GM12875 (cell line): ENCODE measurements at regions not wholly inside any gene's neighbourhood (a gene's known extent, or its start where the extent isn't known, plus 50 kb on each side); places are given as distances from the start of the nearest gene placed in this dataset.
A peak's percentile ranks its signal among the peaks of the same experiment; 100 is the strongest.

Source experiments
- H3K4me3 ChIP-seq: one replicate; pipeline ENCODE4 v1.5.1; 2011; ENCODE audit warnings: low read depth, low read length, control low read depth
- TF ChIP-seq, protein P1 (sequence below): IDR thresholded peaks from 2 replicates; pipeline ENCODE4 v1.5.1; 2011; ENCODE audit warnings: low read depth, mild to moderate bottlenecking, control low read depth, inconsistent platforms, low read length, moderate library complexity, borderline replicate concordance; ENCODE audit not compliant: insufficient read depth

DNA sequence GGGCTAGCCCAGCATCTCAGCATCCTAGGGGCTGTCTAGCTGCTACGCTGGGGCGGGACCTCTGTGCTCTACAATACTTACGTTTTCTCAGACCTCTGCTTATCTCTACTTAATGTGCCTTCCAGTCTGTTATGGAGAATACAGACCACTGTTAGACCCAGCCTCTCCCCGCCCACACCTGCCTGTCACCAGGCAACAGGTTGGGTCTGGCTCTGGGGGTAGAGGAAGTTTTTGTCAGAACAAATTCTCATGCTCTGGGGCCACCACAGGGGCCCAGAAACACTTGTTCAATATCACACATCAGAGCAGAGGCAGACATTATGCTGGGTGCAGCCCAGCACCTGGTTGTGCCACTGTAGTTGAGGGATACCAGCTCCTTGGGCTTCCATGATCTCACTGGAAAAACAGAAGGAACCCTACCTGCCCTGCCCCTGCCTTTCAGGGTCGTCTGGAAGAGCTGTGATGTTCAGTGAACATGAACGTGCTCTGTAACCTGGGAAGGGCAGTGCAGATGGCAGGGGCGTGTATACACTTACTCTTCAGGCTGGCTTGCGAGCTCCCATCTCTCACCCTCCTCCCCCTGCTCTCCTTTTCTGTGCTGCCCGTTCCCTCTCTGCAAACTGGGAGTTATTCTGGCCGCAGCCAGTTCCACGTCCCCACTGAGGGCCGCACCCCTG, 135.2 kb upstream of the PODXL start:
- no peak overlapping the region for H3K4me3 ChIP-seq
- TF ChIP-seq, protein P1, sequence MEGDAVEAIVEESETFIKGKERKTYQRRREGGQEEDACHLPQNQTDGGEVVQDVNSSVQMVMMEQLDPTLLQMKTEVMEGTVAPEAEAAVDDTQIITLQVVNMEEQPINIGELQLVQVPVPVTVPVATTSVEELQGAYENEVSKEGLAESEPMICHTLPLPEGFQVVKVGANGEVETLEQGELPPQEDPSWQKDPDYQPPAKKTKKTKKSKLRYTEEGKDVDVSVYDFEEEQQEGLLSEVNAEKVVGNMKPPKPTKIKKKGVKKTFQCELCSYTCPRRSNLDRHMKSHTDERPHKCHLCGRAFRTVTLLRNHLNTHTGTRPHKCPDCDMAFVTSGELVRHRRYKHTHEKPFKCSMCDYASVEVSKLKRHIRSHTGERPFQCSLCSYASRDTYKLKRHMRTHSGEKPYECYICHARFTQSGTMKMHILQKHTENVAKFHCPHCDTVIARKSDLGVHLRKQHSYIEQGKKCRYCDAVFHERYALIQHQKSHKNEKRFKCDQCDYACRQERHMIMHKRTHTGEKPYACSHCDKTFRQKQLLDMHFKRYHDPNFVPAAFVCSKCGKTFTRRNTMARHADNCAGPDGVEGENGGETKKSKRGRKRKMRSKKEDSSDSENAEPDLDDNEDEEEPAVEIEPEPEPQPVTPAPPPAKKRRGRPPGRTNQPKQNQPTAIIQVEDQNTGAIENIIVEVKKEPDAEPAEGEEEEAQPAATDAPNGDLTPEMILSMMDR: no peak

DNA sequence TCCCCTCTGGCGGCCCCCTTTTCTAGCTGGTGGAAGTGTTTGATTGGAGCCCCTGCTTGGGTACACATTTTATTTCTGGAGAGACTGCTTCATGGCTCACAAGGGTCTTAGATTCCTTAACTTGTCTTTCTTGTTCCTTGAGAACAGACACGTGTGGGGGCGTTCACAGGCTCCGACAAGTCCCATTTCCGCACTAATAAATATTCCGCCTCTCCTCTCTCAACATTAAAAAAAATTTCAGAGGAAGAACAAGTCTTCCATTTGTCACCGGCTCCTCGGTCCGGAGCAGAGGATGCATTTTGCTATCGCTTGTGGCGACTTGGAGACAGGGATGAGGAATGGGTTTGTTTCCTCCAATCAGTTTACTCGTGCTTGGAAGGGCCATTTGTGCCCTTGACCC, 134.0 kb upstream of the PODXL start:
- H3K4me3 ChIP-seq: no peak overlapping the region
- TF ChIP-seq, protein P1: no peak

DNA sequence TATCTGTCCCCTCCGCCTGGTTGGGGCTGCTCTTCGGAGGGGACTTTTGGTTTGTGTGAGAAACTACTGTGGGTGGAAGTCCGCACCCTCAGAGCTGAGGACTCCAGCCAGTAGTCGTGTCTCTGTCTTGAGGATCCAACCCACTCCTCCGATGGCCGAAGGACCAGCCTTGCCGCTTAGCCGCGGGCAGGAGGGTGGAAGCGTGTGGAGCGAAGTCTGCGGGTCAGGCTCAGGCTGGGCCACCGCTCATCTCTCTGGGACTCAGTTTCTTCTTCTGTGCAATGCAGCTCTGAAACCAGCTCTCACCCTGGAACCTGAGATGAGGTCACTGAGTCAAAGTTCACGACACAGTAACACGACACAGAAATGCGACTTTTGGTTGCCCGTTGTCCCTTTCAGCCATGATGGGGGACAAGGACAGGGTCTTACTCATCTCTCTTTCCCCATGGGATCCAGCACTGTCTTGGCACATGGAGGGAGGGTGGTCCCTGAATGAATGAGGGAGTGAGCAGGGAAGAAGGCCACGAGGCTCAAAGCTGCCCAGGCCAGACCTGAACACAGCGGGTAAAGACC, 133.3 kb upstream of the PODXL start:
- H3K4me3 ChIP-seq: no peak overlapping the region
- TF ChIP-seq, protein P1: no peak

DNA sequence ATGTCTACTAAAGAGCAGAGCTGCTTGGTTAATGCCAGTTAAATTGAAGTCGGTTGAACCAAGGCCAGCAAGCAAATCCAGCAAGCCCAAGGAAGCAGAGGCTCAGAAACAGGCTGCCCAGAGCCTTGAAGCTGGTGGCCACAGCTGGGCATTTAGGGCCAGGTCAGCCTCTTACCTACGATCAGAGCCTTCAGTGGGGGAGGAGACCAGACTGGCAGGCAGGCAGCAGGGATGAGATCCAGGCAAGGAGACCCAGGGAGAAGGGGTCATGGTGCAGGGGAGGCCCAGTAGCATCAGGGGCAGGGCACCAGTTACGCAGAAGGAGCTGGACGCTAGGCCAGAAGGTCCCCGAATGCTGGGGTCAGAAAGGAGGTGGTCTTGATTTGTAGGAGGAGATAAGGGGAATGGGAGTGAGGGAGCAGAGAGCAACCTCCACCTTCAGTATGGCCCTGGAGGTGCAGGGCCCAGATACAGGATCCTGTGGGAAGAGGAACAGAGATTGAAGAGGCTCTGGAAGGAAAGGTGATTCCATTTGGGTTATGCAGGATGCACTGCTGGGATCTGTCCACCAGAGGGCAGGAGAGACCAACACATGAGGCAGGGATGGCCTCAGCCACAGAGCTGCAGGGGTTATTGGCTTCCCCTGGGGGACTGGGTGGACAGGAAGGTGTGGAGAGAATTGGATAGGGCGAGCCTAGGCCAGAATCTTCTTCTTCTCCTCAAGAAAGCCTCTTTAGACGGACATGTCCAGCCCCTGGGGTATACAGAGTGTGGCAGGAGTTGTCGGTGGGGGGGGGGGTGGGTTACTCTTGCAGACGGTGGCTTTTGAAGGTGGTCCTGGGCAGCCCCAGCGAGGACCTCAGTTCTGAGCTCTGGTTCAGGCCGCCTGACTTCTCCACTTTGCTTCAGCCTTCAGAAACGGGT, 132.6 kb upstream of the PODXL start:
- TF ChIP-seq, protein P1: peak; percentile 95
- no peak overlapping the region for H3K4me3 ChIP-seq

DNA sequence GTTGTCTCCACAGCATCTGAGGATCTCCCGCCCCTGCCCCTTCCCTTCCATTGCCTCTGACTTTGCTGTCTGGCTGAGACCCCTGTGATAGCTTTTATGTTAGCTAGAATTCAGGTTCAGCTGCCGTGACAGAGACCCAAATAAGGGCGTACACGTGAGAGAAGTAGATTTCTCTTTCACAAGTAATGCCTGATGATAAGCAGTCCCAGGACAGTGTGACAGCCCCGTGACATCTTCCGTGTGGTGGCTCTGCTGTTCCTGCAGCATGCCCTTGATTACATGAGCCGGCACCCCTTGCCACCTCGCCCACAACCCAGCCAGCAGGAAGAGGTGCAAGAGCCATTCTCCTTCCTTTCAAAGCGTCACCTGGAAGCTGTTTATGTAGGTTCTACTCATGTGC, 130.9 kb upstream of the PODXL start:
- TF ChIP-seq, protein P1: no peak
- H3K4me3 ChIP-seq: no peak overlapping the region

DNA sequence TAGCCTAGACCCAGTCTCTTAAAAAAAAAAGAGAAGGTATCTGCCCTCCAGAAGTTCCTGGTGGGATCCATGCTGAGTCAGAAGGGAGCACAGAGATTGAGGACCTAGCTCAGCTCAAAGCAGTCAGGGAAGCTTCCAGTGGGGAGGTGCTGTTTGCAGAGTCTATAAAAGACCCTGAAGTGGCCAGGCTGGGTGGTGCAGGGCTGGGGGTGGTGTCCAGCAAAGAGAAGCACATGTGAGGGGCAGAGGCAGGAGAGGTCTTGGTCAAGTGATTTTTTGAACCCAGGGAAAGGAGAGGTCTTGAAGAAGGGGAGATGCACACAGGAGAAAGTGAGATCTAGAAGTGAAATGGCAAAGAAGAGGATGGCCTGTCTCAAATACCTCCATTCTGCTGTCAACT, 130.4 kb upstream of the PODXL start:
- TF ChIP-seq, protein P1: no peak
- no peak overlapping the region for H3K4me3 ChIP-seq

DNA sequence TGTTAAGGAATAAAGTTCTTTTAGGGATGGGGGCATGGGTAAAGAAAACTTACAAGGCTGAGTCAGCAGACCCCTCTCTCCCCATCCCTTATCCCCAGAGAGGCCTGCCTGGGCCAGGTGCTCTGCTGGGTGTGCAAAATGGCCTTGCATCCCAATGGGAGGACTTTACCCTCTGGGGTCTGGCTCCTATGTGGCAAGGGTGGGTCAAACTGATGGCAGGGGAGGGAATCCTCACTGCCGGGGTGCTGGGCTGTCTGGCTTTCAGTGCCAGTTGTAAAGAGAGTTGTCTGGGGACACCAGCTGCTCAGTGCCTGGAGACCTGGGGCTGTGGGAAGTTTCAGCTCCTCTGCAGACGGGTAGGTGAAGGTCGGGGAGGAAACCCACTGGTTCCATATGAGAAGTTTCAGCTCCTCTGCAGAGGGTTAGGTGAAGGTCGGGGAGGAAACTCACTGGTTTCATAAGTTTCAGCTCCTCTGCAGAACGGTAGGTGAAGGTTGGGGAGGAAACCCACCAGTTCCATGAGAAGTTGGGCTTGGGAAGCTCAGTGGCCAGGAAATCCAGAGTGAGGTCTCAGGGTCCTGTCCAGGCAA, 127.2 kb upstream of the PODXL start:
- no peak overlapping the region for H3K4me3 ChIP-seq
- TF ChIP-seq, protein P1: no peak
